K562 (cell line): ENCODE measurements at regions not wholly inside any gene's neighbourhood (a gene's known extent, or its start where the extent isn't known, plus 50 kb on each side); places are given as distances from the start of the nearest gene placed in this dataset.
"Not testable (repeated sequence)": the region's sequence is repeated elsewhere in the genome, so short reads cannot be mapped to it uniquely, and the experiment has no call there.

Source experiments
- ATAC-seq: fragments of 200-7000 bp; cut with Tn5 transposase; 3 replicates; pipeline ENCODE4 v1.9.1; 2020; ENCODE audit warnings: moderate library complexity
- BruUV-seq: library from RNA; stranded (reverse); fragments of 400-500 nt; replicated peaks from 2 replicates; lab custom pipeline; 2021; lab: Mats Ljungman, UMichigan
- CTCF ChIA-PET: fragments of 300-600 bp; formaldehyde crosslinking; extraction: SDS; loops from one replicate; lab custom pipeline; 2021; ENCODE audit warnings: low intra/inter-chr PET ratio; lab: Yijun Ruan, JAX
- POLR2A ChIA-PET: fragments of 300-600, 350-650 bp; sonication (Branson Sonifier 250); formaldehyde crosslinking; extraction: SDS; loops from one replicate; lab custom pipeline; 2021; ENCODE audit warnings: antibody characterized with exemption, inconsistent platforms; lab: Yijun Ruan, JAX
- DNase-seq, 4 experiments: peaks; one replicate each; pipeline versions ENCODE4 v3.0.0 to v3.0.0-alpha.2; 2011 to 2018; ENCODE audit warnings: low spot score in 3 of 4, mixed read lengths in 3 of 4; ENCODE audit errors: extremely low read depth in 1 of 4
- FAIRE-seq: peaks from 2 replicates; lab custom pipeline; 2011; peaks lifted over from hg19 to GRCh38; lab: Jason Lieb, UNC
- H2AFZ ChIP-seq: 2 replicates; pipeline ENCODE4 v1.6.0; 2011; ENCODE audit warnings: low read depth, low read length, control low read depth, inconsistent platforms
- H3K27ac ChIP-seq: fragments of 200-600 bp; 3 replicates; pipeline ENCODE4 v1.8.0; 2011; ENCODE audit warnings: low read depth, mild to moderate bottlenecking, control low read depth, inconsistent platforms, low read length, moderate library complexity, mixed read lengths; ENCODE audit errors: extremely low read depth
- H3K27me3 ChIP-seq, 2 experiments: fragments of 300-600 bp in 1 of 2; 2 replicates in 1 of 2; 3 replicates in 1 of 2; pipeline versions ENCODE4 v1.6.0 to v1.8.0; 2011; ENCODE audit warnings: inconsistent platforms in 2 of 2, low read length in 2 of 2, mild to moderate bottlenecking in 1 of 2, mixed read lengths in 1 of 2, moderate library complexity in 1 of 2; ENCODE audit not compliant: control insufficient read depth in 2 of 2, insufficient read depth in 2 of 2
- H3K36me3 ChIP-seq: fragments of 300-600 bp; 3 replicates; pipeline ENCODE4 v1.8.0; 2011; ENCODE audit warnings: mild to moderate bottlenecking, low read length, inconsistent platforms; ENCODE audit not compliant: control insufficient read depth, insufficient read depth
- H3K4me1 ChIP-seq, 2 experiments: fragments of 200-600 bp in 1 of 2; replicated peaks in 1 of 2; 2 replicates in 1 of 2; 3 replicates in 1 of 2; pipeline versions ENCODE4 v1.5.1 to v1.8.0; 2011; ENCODE audit warnings: inconsistent platforms in 2 of 2, low read length in 2 of 2, mild to moderate bottlenecking in 1 of 2, mixed read lengths in 1 of 2, moderate library complexity in 1 of 2; ENCODE audit not compliant: control insufficient read depth in 2 of 2, insufficient read depth in 2 of 2
- H3K4me2 ChIP-seq: 2 replicates; pipeline ENCODE4 v1.6.1; 2011; ENCODE audit warnings: low read length, control low read depth, inconsistent platforms, mixed read lengths; ENCODE audit not compliant: insufficient read depth
- H3K4me3 ChIP-seq: fragments of 200-600 bp; sonication (generic), shearing (Covaris generic); 2 replicates; pipeline ENCODE4 v1.5.1; 2016; ENCODE audit warnings: control low read depth, inconsistent platforms
- H3K79me2 ChIP-seq: fragments of 200-600 bp; 3 replicates; pipeline ENCODE4 v1.8.0; 2011; ENCODE audit warnings: low read length, inconsistent platforms; ENCODE audit not compliant: control insufficient read depth, insufficient read depth
- H3K9ac ChIP-seq, 2 experiments: 2 replicates each; pipeline versions ENCODE4 v1.6.0 to v1.6.1; 2011; ENCODE audit warnings: low read depth in 2 of 2, low read length in 2 of 2, control low read depth in 1 of 2, inconsistent platforms in 1 of 2, mild to moderate bottlenecking in 1 of 2, mixed read lengths in 1 of 2; ENCODE audit not compliant: insufficient read depth in 1 of 2
- H3K9me1 ChIP-seq: one replicate; pipeline ENCODE4 v1.6.0; 2011; ENCODE audit warnings: inconsistent platforms, mild to moderate bottlenecking, low read length, moderate library complexity; ENCODE audit not compliant: control insufficient read depth, insufficient read depth
- H3K9me3 ChIP-seq: replicated peaks from 2 replicates; pipeline ENCODE4 v1.5.1; 2011; ENCODE audit warnings: low read depth, low read length, inconsistent platforms; ENCODE audit not compliant: control insufficient read depth, insufficient read depth
- H4K20me1 ChIP-seq: replicated peaks from 2 replicates; pipeline ENCODE4 v1.6.1; 2011; ENCODE audit warnings: low read length, inconsistent platforms, mixed read lengths; ENCODE audit not compliant: control insufficient read depth, insufficient read depth
- C11orf30 ChIP-seq: fragments of 450-650 bp; IDR thresholded peaks from 2 replicates; pipeline ENCODE4 v1.6.1; 2016; ENCODE audit warnings: low read depth, mild to moderate bottlenecking
- FIP1L1 ChIP-seq: fragments of 200-400 bp; formaldehyde crosslinking; IDR thresholded peaks from 2 replicates; pipeline ENCODE4 v1.6.1; 2018; ENCODE audit warnings: mild to moderate bottlenecking, low read depth, low read length; ENCODE audit not compliant: poor library complexity, severe bottlenecking
- FOXJ3 ChIP-seq: sonication (generic); formaldehyde crosslinking; IDR thresholded peaks from 2 replicates; pipeline ENCODE4 v1.4.0; 2020; ENCODE audit warnings: mild to moderate bottlenecking, missing genetic modification reagents
- KDM4B ChIP-seq, 2 experiments: fragments of 450-650 bp in 1 of 2; sonication (generic) in 1 of 2; IDR thresholded peaks; 2 replicates each; pipeline ENCODE4 v1.6.1; 2016 to 2017; ENCODE audit warnings: borderline replicate concordance in 2 of 2, antibody characterized with exemption in 1 of 2, low read depth in 1 of 2, mild to moderate bottlenecking in 1 of 2
- MAFF ChIP-seq: IDR thresholded peaks from 2 replicates; pipeline ENCODE4 v1.6.1; 2012; ENCODE audit warnings: low read length, improper control_type of control experiment
- MAFG ChIP-seq: fragments of 450-650 bp; conservative IDR thresholded peaks from 2 replicates; pipeline ENCODE4 v1.6.1; 2016; ENCODE audit warnings: missing genetic modification characterization, missing compliant biosample characterization
- MAFK ChIP-seq: IDR thresholded peaks from 2 replicates; pipeline ENCODE4 v1.6.1; 2011; ENCODE audit warnings: low read length, improper control_type of control experiment
- NUFIP1 ChIP-seq: fragments of 450-650 bp; IDR thresholded peaks from 2 replicates; pipeline ENCODE4 v1.6.1; 2018; ENCODE audit not compliant: partially characterized antibody
- TAF7 ChIP-seq: fragments of 450-650 bp; IDR thresholded peaks from 2 replicates; pipeline ENCODE4 v1.6.1; 2016; ENCODE audit warnings: missing genetic modification characterization, missing compliant biosample characterization
- TAL1 ChIP-seq: fragments of 450-650 bp; IDR thresholded peaks from 2 replicates; pipeline ENCODE4 v1.6.1; 2016; ENCODE audit warnings: mild to moderate bottlenecking
- TOE1 ChIP-seq, 2 experiments: fragments of 450-650 bp in 1 of 2; sonication (generic) in 1 of 2; formaldehyde crosslinking in 1 of 2; IDR thresholded peaks; 2 replicates each; pipeline versions ENCODE4 v1.7.1 to v1.8.0; 2016 to 2022; ENCODE audit warnings: borderline replicate concordance in 2 of 2, mild to moderate bottlenecking in 2 of 2, antibody characterized with exemption in 1 of 2, inconsistent platforms in 1 of 2, low read depth in 1 of 2, missing genetic modification reagents in 1 of 2, moderate library complexity in 1 of 2
- TRIM24 ChIP-seq, 2 experiments: fragments of 450-650 bp; IDR thresholded peaks; 2 replicates each; pipeline ENCODE4 v1.6.1; 2016
- ZNF316 ChIP-seq: fragments of 450-650 bp; IDR thresholded peaks from 2 replicates; pipeline ENCODE4 v1.6.1; 2016
- WGBS: fragments of 100-300 bp; shearing (Covaris generic); methylation state at CpG from one replicate; pipeline ENCODE4 v1.1.6; 2016; ENCODE audit warnings: low coverage, mixed read lengths; ENCODE audit not compliant: insufficient coverage; ENCODE audit errors: missing lambda C conversion rate; 5-methylcytosine and 5-hydroxymethylcytosine counted together
- in situ Hi-C: fragments of 300-500 bp; cut with MboI; formaldehyde crosslinking; loops from 4 replicates; pipeline ENCODE4 v1.15.0; 2018; ENCODE audit warnings: inconsistent platforms, mixed read lengths
- intact Hi-C: fragments of 100-400 bp; cut with micrococcal nuclease; formaldehyde crosslinking; loops from 2 replicates; pipeline ENCODE4 v1.14.2; 2022
- TF ChIP-seq, protein P1 (sequence below), 2 experiments: fragments of 150-350 bp in 1 of 2; IDR thresholded peaks; 2 replicates each; pipeline ENCODE4 v1.6.1; 2012 to 2016; ENCODE audit warnings: low read depth in 2 of 2, low read length in 2 of 2, mild to moderate bottlenecking in 1 of 2, moderate library complexity in 1 of 2

DNA sequence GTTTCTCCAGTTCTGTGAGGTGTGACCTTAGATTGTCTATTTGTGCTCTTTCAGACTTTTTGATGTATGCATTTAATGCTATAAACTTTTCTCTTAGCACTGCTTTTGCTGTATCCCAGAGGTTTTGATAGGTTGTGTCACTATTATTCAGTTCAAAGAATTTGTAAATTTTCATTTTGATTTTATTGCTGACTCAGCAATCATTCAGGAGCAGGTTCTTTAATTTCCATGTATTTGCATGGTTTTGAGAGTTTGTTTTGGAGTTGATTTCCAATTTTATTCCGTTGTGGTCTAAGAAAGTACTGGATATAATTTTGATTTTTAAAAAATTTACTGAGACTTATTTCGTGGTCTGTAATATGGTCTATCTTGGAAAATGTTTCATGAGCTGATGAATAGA, 182.7 kb downstream of the SQOR start:
- H3K27ac ChIP-seq, H3K79me2 ChIP-seq, H3K4me2 ChIP-seq, POLR2A ChIA-PET, H3K36me3 ChIP-seq, intact Hi-C loops, H3K9me1 ChIP-seq, DNase-seq, in situ Hi-C loops, FAIRE-seq, H3K9me3 ChIP-seq, ATAC-seq, H3K4me3 ChIP-seq, H3K9ac ChIP-seq, BruUV-seq, H2AFZ ChIP-seq, H4K20me1 ChIP-seq, CTCF ChIA-PET, H3K4me1 ChIP-seq, H3K27me3 ChIP-seq: not testable (repeated sequence)
- 0% methylated on average over 2 of the region's 2 CpGs for WGBS
- TF ChIP-seq MAFF (peak; percentile 97), ZNF316 (peak; percentile 94), MAFG (tag) (peak; percentile 94), MAFK (peak; percentile 98), C11orf30 (peak; percentile 88)

DNA sequence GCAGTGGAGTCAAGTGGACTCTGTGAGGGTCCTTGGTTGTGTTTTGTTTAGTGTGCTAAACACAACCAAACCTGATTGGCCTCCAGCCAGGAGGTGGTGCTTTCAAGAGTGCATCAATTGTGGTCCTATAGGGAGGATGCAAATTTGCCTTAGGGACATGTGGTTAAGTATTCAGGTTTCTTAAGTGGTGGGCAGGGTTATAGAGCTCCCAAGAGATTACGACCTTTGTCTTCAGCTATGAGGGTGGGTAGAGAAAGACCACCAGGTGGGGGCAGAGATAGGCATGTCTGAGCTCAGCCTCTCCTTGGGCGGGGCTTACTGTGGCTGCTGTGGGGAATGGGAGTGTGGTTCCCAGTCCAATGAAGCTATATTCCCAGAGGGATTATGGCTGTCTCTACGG, 186.6 kb downstream of the SQOR start:
- Histone ChIP-seq H3K27me3 (no peaks in the 10 kb centered on the region), H3K9ac (no peak overlapping the region), H3K27ac (no peak overlapping the region), H3K4me3 (no peak overlapping the region), H3K4me1 (no peaks in the 10 kb centered on the region), H3K9me3 (no peaks in the 10 kb centered on the region), H2AFZ (no peak overlapping the region), H3K79me2 (no peaks in the 10 kb centered on the region), H3K36me3 (no peaks in the 10 kb centered on the region), H3K9me1 (no peaks in the 10 kb centered on the region), H4K20me1 (no peaks in the 10 kb centered on the region), H3K4me2 (no peak overlapping the region)
- POLR2A ChIA-PET, result interaction anchor here (0.7 kb wide), 1 partner anchor 1655 kb away, joined by 3 read pairs; no protein-coding TSS in a partner anchor
- intact Hi-C loops (no loop called here), in situ Hi-C loops (no loop called here)
- no peak for ATAC-seq
- BruUV-seq, result no TSS peak
- 0% methylated on average over 3 of the region's 3 CpGs for WGBS
- no peak for FAIRE-seq
- DNase-seq, result no peak
- CTCF ChIA-PET, result no interaction called here
- TF ChIP-seq KDM4B (IDR thresholded peaks at IDR 0.05; ENCODE audit: borderline replicate concordance in 2 of 2, low read depth in 1 of 2) (no peak), FOXJ3 (CRISPR knock-in tag) (no peak), TOE1 (IDR thresholded peaks at IDR 0.05; ENCODE audit: borderline replicate concordance) (no peak), TOE1 (CRISPR knock-in tag; IDR thresholded peaks at IDR 0.05; ENCODE audit: borderline replicate concordance, low read depth) (no peak), FIP1L1 (no peak), TAF7 (tag) (no peak), TAL1 (no peak), NUFIP1 (no peak), TRIM24 (IDR thresholded peaks at IDR 0.05) (no peak)
- TF ChIP-seq, protein P1, sequence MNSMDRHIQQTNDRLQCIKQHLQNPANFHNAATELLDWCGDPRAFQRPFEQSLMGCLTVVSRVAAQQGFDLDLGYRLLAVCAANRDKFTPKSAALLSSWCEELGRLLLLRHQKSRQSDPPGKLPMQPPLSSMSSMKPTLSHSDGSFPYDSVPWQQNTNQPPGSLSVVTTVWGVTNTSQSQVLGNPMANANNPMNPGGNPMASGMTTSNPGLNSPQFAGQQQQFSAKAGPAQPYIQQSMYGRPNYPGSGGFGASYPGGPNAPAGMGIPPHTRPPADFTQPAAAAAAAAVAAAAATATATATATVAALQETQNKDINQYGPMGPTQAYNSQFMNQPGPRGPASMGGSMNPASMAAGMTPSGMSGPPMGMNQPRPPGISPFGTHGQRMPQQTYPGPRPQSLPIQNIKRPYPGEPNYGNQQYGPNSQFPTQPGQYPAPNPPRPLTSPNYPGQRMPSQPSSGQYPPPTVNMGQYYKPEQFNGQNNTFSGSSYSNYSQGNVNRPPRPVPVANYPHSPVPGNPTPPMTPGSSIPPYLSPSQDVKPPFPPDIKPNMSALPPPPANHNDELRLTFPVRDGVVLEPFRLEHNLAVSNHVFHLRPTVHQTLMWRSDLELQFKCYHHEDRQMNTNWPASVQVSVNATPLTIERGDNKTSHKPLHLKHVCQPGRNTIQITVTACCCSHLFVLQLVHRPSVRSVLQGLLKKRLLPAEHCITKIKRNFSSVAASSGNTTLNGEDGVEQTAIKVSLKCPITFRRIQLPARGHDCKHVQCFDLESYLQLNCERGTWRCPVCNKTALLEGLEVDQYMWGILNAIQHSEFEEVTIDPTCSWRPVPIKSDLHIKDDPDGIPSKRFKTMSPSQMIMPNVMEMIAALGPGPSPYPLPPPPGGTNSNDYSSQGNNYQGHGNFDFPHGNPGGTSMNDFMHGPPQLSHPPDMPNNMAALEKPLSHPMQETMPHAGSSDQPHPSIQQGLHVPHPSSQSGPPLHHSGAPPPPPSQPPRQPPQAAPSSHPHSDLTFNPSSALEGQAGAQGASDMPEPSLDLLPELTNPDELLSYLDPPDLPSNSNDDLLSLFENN (IDR thresholded peaks at IDR 0.05; ENCODE audit: low read depth in 2 of 2, low read length in 2 of 2), result no peak
